GM18858 (cell line): ENCODE measurements at regions not wholly inside any gene's neighbourhood (a gene's known extent, or its start where the extent isn't known, plus 50 kb on each side); places are given as distances from the start of the nearest gene placed in this dataset.

ENCODE experiments used
- ATAC-seq: cut with Tn5 transposase; IDR thresholded peaks from one replicate; pipeline ENCODE4 v1.9.1; 2021; ENCODE audit not compliant: unreplicated experiment

DNA sequence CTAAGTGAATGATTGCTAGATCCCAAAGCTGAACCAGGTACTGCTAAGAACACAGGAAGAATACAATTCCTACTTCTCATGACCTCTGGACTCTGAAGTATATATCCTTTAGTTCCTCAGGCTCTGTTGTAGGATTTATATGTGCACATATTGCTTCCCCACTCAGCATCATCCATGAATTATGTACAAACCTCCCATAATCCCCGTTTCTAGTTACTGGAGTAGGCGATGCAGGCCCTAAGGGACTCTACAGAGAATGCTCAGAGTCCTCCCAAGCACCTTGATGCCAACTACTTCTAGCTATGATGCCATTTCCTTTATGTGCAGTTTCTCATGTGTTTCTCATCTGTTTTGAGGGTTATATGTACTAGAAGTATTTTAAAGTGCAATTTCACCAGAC lies 154.9 kb upstream of the EPHA7 start:
- ATAC-seq: no peak

DNA sequence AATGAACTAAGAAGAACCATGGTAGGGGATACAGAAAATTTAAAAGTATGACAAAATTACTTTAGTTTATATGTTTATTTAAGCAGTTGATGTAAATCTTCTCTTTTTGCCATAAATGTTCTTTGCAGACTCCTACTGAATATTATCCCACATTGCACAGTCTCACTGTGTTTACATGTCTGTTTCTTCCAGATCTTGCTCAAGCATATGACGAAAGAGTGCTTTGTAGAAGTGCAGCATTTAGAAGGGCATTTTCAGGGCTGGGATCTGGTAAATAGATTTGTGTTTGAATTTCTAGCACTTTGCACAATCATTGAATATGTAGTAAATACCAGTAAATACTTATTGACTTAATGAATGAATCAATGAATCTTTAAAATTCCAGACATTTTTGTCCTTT lies 152.0 kb upstream of the EPHA7 start:
- ATAC-seq: no peak

DNA sequence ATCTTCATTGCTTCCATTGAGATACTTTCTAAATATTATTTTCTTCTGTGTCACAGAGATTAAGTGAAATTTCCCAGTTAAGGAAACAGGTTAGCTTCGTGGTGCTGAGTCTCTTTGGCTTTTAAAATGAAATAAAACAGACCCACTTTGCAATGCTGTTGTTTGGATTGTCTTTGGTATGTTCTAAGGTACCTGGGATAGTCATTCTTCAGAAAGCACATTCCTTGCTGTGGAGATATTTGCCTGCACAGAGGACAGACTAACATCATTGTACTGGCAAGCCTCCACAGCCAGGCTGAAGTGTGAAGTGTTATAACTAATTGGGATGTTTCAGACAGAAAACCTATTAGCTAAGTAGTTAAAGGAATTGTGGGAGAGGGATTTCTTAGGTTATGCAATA lies 148.8 kb upstream of the EPHA7 start:
- no peak for ATAC-seq

DNA sequence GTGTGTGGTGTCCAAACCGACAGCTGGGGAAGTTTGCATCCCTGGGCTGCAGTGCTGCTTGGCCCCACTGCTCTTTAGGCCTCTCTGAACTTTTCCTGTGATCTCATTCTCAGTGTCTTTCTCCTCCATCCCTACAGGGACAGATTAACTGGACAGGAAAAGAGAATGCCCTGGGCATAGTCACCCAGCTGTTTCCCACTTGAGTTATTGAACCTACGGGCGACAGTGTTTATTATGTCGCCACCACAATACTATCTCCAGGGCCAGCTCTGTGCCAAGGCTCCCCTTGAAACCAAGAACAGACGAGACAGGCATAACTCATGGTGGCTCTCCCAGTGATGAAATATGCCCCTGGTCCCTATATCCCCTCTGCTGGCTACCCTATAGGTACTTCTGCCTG lies 147.8 kb upstream of the EPHA7 start:
- no peak for ATAC-seq

DNA sequence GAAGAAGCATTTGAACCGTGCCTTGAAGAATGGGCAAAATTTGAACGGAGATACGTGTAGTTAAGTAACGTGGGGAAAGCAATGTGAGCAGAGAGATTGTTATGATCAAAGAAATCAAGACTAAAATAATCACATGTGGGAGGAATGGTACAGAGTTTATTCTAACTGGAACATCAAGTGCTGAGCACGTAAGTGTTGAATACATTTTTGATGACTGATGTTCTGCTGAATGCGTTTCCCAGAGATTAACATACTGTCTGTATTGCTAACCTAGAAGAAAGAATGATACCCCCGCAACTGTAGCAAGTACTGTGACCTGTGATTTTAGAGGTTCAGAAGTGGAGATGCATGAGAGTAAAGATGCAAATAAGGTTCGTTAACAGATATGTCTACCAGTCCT lies 146.9 kb upstream of the EPHA7 start:
- no peak for ATAC-seq

DNA sequence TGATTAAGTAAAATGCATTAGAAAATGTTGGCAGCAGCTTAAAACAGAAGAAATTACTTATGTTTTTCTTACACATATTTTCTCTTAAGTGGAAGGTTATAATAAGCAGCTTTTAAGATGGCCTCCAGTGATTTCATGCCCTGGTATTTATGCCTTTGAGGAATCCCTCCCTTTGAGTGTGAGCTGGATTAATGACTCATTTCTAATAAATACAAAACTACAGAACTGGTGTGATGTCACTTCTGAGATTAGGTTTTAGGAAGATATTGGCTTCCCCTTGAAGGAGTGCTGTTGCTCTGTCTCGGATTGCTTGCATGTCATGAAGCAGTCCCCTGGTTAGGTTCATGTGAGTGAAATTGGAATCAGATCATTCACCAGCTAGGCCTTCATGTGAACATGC lies 143.2 kb upstream of the EPHA7 start:
- no peak for ATAC-seq

DNA sequence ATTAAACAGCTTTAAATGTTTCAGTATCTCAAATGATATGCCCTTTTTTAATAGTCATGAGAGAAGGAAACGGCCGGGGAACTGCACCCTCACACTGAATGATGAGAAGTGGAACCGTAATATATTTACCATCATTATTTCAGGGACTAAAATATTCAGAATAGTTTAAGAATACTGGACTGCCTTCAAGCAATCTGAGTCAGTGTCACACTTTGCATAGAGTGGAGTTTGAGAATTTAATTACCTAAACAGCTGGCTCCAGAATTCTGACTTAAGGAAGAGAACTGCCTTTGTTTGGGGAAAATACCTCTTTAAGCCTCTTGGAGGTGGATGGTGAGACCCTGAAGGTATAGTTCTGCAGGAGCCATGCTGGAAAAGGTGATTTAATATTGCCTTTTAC lies 135.9 kb upstream of the EPHA7 start:
- no peak for ATAC-seq

DNA sequence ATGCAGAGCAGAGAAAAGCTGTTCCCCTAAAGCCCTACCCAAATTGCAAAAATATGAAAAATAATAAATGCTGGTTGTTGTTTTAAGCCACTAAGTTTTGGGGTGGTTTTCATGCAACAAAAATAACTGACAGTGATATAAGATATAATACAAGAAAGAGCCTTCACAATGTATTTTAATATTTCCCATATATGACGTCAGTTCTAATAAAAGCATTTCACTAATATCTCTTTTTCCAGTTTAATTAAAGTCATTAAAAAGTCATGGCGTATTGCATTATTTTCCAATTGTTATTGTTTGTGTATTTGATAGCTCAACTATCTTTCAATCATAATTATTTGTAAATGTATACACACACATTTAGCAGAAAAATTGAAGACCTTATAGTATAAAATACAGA lies 134.7 kb upstream of the EPHA7 start:
- no peak for ATAC-seq

DNA sequence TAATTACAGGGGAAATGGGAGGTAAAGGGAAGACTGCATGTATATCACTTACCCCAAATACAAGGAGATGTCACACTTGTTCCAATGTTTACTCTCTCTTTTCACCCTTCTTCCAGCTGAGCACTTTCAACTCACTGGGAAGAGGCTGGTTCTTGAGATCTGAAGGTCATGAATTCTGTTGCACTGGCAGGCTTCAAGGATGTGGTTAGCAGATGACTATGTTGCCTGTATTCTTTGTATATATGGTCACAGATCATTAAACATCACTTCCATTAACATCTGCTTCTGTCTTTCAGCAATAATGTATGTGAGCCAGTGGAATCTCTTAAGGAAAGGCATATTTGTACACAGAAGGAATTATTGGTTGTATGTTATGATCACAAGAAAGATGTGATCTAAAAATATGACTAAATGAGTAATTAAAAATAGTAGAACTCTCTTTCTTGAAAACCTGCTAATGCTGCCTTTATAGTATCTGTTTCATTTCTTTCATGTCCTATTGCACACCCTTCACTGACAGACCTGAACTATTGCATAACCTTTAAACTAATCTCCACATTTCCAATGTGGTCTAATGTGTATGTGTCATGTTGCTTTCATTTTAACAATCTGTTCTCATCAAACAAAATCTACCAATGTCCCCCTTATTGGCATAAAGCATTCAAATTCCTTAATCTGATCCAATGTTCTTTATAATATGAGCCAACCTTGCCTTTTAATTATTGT lies 131.4 kb upstream of the EPHA7 start:
- no peak for ATAC-seq

DNA sequence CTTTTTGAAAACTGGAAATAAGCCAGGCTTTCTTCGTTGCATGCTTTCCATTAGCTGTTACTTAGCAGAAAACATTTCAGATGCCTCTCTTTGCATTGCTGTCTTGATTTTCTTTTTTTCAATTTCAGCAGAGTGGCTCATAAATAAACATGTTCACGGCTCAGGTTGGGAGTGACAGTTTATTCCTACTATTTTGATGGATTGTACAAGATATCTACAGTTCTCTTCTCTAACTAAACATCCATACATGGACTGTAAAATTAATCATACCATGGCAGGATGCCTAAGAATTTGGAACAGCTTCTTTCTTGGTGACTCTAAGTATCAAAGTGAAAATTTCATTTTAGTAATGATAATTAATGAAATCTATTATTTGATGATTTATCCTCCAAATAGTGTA lies 130.5 kb upstream of the EPHA7 start:
- ATAC-seq: no peak

DNA sequence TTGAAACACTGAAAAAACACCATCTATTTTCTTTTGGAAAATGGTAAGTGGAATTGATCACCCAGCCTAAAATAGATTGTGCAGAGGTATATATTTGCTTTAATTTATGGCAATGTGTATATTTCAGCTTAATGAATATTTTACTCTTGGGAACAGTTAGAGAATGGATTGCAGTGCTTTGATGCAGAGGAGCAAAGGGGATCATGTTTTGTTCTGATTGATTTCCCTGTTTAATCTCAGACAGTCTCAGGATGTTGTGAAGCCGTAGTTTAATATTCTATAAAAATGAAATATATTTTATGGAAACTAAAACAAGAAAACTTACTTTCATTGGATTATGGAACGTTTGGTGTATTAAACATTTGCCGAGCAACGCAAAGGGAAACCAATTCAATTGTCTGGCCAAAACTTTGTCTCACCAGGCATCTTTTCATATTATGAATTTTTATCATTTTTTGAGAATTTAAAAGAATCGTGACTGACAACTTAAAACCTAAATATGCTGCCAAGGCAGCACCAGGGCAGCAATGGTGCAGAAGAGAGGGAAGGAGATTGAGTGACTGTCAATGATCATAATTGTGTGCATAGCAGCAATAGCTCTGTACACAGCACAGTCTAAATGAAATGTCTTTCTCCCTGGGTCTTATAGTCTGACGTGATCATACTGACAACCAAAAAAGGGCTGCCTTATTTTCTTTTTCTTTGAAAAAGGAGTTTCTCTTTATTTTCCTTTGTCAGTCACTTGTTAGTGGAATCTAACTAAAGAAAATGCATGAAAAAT lies 105.5 kb upstream of the EPHA7 start:
- ATAC-seq: no peak

DNA sequence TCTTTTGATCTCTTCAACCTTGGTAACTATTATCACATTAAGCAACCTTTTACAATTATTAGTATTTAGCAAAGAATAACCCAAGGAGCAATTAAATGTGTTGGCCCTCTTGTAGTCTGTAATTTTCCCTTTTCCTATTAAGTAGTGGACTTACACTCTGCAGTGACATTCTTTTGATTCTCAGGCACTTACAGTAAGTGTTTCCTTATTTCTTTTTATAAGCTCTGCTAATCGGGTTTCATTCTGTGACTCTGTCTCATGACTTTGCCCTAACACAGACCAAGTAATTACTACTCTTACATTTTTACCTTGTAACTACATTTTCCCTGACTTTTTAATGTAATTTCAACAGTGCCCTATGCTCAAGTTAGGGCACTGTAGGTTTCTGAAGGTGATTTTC lies 104.0 kb upstream of the EPHA7 start:
- no peak for ATAC-seq

DNA sequence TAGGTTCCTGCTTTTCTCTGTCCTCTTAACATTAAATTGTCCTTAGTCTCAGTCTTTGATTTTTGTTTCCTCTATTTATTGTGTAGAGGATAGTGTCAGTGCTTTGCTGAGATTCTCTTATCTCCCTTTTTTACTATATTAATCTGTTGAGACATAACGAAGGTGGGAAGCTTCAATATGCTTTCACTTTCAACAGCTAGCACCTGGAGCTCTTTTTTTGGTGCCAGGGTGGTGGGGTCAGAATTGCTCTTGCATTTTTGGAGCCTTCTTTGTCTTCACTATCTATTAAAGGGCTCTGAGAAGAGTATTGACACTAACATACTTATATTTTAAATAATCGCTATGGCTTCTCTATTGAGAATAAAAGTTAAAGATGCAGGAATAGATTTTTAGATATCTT lies 97.1 kb upstream of the EPHA7 start:
- ATAC-seq: no peak

DNA sequence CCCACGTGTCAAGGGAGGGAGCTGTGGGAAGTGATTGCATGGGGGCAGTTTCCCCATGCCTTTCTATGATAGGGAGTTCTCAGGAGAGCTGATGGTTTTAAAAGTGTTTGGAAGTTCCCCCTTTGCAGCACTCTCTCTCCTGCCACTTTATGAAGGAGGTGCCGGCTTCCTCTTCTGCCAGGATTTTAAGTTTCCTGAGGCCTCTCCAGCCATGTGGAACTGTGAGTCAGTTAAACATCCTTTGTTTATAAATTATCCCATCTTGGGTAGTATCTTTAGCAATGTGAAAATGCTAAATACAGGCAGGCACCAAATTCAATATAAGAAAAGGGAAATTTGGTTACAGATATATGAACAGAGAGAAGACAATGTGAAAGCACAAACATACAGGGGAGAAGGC lies 96.4 kb upstream of the EPHA7 start:
- no peak for ATAC-seq

DNA sequence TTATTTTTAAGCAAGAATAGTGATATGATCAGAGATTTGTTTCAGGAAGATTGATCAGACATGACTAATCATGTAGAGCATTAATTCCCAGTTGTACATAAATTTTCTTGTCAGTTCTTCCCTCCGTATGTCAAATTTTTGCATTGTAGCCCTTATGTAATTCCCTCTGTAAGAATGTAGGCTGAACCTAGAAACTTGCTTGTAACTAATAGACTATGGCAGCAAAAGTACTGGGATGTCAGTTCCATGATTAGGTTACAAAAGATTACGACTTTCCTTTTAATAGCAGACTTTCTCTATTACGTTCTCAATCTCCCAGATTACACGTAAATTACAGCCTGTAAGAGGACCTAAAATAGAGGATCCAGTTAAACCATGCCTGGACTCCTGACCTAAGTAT lies 79.4 kb upstream of the EPHA7 start:
- no peak for ATAC-seq

DNA sequence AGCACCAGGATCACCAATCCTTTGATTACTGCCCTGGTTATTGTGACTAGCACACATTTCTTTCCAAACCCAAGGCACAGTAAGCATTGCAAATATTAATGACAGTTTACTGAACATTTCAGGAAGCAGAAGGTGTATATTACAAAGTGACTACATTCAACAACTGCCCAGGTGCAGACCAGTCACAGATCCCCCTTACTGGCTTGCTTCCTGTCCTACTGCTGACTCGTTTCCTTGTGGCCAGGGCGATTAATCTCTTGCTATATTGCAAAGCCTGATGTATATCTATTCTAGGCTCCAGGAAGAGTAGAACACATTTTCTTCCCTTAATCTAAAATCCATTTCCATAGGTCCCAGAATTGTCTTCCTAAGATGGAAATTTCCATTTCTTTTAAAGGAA lies 77.2 kb upstream of the EPHA7 start:
- ATAC-seq: no peak

DNA sequence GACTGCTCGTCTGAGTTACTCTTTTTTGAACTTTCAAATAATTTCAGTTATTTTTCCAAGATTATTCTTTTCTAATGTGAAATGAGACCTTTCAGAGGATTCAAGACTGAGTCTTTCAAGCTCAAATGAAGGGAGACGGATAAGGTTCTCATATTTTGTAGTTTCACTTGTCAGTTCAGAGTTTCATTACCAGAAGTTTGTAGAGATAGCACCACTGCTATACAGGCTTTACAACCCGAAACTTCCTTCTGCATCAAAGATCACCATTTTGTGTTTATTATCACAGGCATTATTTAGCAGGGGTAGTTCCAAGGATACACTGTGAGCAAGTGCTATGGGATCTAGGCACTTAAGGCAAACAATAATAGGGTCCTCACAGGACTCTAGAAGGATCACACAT lies 74.7 kb upstream of the EPHA7 start:
- ATAC-seq: no peak

DNA sequence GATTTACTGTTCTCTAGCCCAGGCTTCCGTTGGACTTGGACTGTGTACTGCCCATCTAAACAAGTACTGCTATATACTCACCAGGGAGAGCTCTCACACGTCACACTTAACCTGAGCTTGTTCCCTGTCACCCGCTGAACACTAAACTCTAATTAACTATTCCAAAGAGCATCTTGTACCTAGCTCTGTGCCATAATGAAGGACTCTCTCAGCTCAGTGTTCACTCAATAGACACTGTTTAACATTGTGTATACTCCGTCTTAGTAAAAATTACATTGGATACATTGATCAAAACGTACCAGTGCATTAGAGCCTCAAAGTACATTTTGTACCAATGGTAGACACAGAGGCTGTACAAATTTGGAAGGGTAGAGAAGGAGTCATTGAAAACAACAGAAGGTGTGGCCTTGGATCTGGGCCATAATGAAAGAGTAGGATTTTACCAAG lies 55.4 kb upstream of the EPHA7 start:
- no peak for ATAC-seq

DNA sequence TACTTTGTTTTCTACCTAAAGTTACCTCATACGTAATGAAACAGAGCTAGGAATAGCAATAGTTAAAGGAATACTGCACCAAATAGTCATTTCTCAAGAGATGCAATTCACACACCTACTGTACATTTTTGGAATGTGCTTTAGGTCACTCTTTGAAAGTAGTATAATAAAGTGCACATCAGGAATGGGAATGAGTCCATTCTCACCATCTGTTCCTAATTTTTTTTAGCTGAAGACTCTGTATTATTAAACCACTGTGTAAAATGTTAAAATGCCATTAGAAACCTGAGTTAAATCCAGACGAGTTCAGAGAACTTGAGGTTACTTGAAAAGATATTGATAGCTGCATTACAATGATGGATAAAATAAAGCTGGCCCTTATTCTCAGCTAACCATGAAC lies 51.9 kb upstream of the EPHA7 start:
- no peak for ATAC-seq
